Chondrocyte (in vitro differentiated cells): ENCODE measurements at regions not wholly inside any gene's neighbourhood (a gene's known extent, or its start where the extent isn't known, plus 50 kb on each side); places are given as distances from the start of the nearest gene placed in this dataset.
A peak's percentile ranks its signal among the peaks of the same experiment; 100 is the strongest.

Experiments
- DNase-seq: peaks from one replicate; pipeline ENCODE4 v3.0.0; 2021; ENCODE audit warnings: mixed read lengths, low spot score
- H3K27ac Mint-ChIP-seq: one replicate; pipeline ENCODE4 v1.8.0; 2021; ENCODE audit warnings: mild to moderate bottlenecking, moderate library complexity, mixed read lengths; ENCODE audit not compliant: unreplicated experiment
- H3K27me3 Mint-ChIP-seq: 2 replicates; pipeline ENCODE4 v1.8.0; 2021; ENCODE audit warnings: low read depth, mixed read lengths
- H3K36me3 Mint-ChIP-seq: 2 replicates; pipeline ENCODE4 v1.8.0; 2021; ENCODE audit warnings: low read depth, mixed read lengths
- H3K4me1 Mint-ChIP-seq: 2 replicates; pipeline ENCODE4 v1.8.0; 2021; ENCODE audit warnings: low read depth, mild to moderate bottlenecking, mixed read lengths
- H3K4me3 Mint-ChIP-seq: one replicate; pipeline ENCODE4 v1.8.0; 2021; ENCODE audit warnings: mild to moderate bottlenecking, moderate library complexity, mixed read lengths; ENCODE audit not compliant: unreplicated experiment
- H3K9me3 Mint-ChIP-seq: 2 replicates; pipeline ENCODE4 v1.8.0; 2021; ENCODE audit warnings: low read depth, mixed read lengths
- TF ChIP-seq, protein P1 (sequence below): fragments of 200-600 bp; sonication (generic); IDR thresholded peaks from 2 replicates; pipeline ENCODE4 v1.5.0; 2021; ENCODE audit warnings: antibody characterized with exemption, mild to moderate bottlenecking, moderate library complexity

DNA sequence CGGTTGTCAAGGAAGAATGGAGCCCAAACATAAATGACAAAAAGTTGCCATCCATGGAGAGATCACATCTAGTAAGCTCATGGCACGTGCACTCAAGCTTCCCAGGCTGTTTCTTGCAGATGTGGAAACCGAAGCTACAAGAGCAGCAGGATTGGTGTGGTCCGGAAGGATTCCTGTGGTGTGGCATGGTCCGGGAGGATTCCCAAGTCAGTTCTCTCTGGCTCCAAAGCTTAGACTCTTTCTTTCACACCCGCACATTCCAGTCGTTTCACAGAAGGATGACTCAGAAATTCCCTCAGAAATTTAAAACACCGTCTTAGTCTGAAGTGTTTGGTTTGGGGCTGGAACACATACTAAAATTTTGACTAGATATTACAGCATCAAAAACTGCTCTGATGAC is 78.0 kb upstream of the DRD2 start:
- Mint-ChIP-seq H3K36me3 (no peaks in the 10 kb centered on the region), H3K4me1 (peaks cover 52% of the 10 kb centered on the region), H3K9me3 (no peaks in the 10 kb centered on the region), H3K27ac (peak overlapping the region; percentile 88), H3K4me3 (peak overlapping the region; percentile 7), H3K27me3 (no peaks in the 10 kb centered on the region)
- TF ChIP-seq, protein P1, sequence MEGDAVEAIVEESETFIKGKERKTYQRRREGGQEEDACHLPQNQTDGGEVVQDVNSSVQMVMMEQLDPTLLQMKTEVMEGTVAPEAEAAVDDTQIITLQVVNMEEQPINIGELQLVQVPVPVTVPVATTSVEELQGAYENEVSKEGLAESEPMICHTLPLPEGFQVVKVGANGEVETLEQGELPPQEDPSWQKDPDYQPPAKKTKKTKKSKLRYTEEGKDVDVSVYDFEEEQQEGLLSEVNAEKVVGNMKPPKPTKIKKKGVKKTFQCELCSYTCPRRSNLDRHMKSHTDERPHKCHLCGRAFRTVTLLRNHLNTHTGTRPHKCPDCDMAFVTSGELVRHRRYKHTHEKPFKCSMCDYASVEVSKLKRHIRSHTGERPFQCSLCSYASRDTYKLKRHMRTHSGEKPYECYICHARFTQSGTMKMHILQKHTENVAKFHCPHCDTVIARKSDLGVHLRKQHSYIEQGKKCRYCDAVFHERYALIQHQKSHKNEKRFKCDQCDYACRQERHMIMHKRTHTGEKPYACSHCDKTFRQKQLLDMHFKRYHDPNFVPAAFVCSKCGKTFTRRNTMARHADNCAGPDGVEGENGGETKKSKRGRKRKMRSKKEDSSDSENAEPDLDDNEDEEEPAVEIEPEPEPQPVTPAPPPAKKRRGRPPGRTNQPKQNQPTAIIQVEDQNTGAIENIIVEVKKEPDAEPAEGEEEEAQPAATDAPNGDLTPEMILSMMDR, result no peak
- DNase-seq, result no peak

DNA sequence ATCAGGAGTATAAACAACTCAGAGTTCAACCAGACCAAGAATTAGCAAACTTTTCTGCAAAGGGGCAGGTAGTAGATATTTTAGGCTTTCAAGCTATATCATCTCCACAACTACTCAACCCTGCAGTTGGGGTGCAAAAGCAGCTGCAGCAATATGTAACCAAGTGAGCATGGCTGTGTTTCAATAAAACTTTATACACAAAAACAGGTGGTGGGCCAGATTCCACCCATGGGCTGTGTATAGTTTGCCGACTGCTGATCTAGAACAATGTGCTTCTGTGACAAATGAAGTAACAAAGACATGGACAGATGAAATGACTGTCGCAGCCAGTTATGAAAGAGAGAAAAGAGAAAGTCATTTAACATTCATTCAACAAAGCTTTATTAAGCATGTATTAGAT is 77.1 kb upstream of the DRD2 start:
- no peaks in the 10 kb centered on the region for H3K27me3 Mint-ChIP-seq
- no peaks in the 10 kb centered on the region for H3K36me3 Mint-ChIP-seq
- peaks cover 58% of the 10 kb centered on the region for H3K4me1 Mint-ChIP-seq
- no peak for DNase-seq
- no peaks in the 10 kb centered on the region for H3K9me3 Mint-ChIP-seq
- TF ChIP-seq, protein P1, result no peak
- H3K27ac Mint-ChIP-seq, result peak overlapping the region; percentile 50
- H3K4me3 Mint-ChIP-seq, result no peak overlapping the region

DNA sequence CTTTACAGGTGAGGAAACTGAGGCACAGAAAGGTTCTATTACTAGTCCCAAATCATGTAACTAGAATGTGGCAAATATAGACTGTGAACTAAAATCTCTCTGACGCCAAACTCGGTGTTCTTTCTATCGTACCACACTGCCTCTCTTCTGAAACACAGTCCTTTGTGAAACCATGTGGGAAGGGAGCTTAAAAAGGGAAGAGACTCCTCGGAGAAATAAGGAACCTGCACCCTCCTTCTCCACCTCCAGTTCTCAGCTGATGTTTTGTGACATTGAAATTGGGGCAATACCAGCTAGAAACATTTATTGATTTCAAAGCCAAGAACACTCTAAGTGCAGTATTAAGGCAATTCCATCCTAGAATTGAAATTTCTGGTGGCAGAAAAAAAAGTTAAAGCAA is 76.4 kb upstream of the DRD2 start:
- TF ChIP-seq, protein P1, result no peak
- no peaks in the 10 kb centered on the region for H3K27me3 Mint-ChIP-seq

DNA sequence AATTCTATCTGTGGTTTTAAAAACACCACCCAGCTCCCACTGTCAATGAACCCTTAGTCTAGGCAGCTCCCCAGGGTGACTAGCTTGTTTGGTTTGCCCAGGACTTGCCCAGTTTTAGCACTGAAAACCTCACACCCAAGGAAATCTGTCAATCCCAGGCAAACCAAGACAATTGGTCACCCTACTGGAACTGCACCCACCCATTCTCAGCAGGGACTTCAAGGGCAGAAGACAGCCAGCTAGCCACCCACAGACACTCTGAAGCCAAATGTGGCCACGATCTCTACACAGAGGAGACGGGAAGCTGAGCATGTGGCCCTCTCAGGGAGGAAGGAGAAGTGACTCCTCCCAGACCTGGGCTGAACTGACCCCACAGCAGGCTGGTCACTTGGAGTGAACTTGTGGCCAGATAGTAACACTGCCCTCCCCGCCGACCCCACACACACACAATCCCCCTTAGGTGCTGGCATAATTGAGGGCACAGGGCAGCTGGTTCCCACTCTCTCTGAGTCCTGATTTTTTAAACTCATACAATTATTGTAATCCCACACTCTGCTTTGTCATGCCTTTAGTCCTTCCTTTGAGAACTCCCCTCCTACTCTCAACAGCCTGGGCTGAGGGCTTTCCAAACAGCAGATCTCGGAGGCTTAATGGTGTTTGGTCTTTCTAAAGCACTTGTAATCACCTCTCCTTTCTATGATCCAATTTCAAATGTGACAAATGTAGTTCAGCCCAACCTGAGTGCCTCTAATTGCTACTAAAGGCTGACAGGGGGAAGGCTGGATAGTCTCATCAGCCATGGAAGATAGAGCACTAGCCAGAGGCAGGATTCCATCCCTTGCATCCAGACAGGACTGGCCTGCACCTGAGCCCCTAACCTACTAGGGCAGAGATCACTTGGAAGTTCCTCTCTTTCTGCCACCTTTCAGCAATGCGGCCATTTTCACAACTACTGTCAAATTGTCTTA is 74.7 kb upstream of the DRD2 start:
- DNase-seq, result no peak
- Mint-ChIP-seq H3K27me3 (no peaks in the 10 kb centered on the region), H3K36me3 (no peaks in the 10 kb centered on the region), H3K4me3 (no peak overlapping the region), H3K4me1 (peaks cover 51% of the 10 kb centered on the region), H3K27ac (no peak overlapping the region), H3K9me3 (no peaks in the 10 kb centered on the region)
- TF ChIP-seq, protein P1, result no peak

More for the DNA sequence above, 76.4 kb upstream of the DRD2 start:
- Mint-ChIP-seq H3K27ac (no peak overlapping the region), H3K9me3 (no peaks in the 10 kb centered on the region), H3K4me3 (no peak overlapping the region), H3K4me1 (peaks cover 61% of the 10 kb centered on the region), H3K36me3 (no peaks in the 10 kb centered on the region)
- DNase-seq, result no peak

DNA sequence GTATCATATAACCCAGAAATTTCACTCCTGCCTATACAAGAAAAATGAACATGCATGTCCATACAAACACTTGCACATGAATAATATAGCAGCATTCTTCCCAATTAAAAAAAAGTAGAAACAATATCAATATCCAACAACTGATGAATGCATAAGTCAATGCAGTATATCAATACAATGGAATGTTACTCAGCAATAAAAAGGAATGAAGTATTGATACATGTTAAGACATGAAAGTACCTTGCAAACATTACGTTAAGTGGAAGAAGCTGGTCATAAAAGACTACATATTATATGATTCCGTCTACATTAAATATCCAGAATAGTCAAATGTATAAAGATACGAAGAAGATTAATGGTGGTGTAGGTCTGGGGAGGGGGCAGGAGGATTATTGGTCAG is 73.9 kb upstream of the DRD2 start:
- TF ChIP-seq, protein P1, result no peak
- DNase-seq, result no peak
- Mint-ChIP-seq H3K36me3 (no peaks in the 10 kb centered on the region), H3K4me3 (no peak overlapping the region), H3K27ac (no peak overlapping the region), H3K9me3 (no peaks in the 10 kb centered on the region), H3K27me3 (no peaks in the 10 kb centered on the region), H3K4me1 (peaks cover 43% of the 10 kb centered on the region)
